Hippocampal formation (tissue), 2 donors: ENCODE measurements at regions not wholly inside any gene's neighbourhood (a gene's known extent, or its start where the extent isn't known, plus 50 kb on each side); places are given as distances from the start of the nearest gene placed in this dataset.

Experiments
- DNase-seq, 2 donors: peaks; one replicate each; lab custom pipeline; 2025; lab: John Stamatoyannopoulos, UW

DNA sequence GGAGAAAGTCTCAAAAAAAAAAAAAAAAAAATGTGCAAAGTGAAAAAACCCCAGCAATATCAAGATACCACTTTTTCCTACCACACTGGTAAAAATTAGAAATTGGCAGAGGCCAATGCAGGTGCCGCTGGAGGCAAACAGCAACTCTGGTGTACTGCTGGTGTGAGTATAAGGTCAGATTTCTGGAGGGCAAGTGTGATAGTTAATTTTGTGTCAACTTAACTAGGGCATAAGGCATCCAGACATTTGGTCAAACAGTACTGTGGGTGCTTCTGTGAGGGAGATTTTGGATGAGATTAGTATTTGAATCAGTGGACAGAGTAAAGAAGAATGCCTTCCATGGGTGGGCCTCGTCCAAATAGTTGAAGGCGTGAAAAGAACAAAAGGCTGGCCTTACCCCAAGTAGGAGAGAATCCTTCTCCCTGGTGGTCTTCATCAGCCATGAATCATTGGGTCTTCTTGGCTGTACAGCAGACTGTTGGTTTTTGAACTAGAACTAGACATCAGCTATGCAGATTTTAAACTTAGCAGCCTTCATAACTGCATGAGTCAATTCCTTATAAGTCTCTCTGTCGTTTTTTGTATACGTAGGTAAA lies 52.8 kb upstream of the FHL2 start:
- DNase-seq, result no peak

DNA sequence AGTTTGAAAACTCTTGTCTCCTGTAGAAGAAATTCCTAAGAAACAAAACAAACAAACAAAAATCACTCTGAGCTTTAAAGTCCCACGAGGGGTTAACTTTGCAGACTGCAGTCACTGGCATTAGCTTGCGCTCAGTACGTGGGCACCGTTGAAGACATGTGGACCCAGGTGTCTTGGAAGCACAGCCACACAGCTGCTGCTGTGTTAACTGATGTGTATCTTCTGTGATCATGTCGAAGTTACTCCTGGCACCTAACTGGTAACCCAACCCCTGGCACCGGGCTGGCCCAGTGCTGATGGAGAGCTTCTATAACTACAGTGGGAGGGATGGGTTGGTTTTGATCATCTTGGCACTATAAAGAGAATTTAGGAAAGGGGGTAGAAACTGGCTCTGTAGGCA lies 51.6 kb upstream of the FHL2 start:
- DNase-seq, result no peak

DNA sequence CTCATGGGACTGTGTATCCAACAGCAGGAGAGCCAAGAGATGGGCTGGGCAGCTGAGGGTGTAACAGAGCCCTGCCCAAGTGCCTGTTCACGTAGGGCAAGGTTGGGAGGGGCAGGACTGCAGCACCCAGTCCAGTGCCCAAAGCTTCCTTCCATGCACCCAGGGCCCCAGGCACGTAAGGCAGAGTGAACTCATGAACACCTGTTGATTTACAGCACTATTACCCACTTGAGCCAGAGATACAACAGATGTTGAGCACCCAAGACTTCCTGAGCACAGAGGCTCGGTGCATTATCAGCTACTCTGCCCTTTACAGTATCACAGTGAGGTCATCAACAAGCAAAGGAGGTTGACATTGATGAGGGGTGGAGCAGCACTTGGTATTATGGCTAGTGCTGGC lies 50.2 kb upstream of the FHL2 start:
- no peak for DNase-seq
